ENCODE measurements at regions not wholly inside any gene's neighbourhood (a gene's known extent, or its start where the extent isn't known, plus 50 kb on each side); places are given as distances from the start of the nearest gene placed in this dataset.
"Not testable (repeated sequence)": the region's sequence is repeated elsewhere in the genome, so short reads cannot be mapped to it uniquely, and the experiment has no call there.

GRCh38 chr5:155649666-155650065 lies 636.1 kb downstream of the KIF4B start:
- Mint-ChIP-seq H3K4me3 (no peak overlapping the region), H3K27me3 (no peaks in the 10 kb centered on the region), H3K27ac (no peak overlapping the region), H3K9me3 (no peaks in the 10 kb centered on the region), H3K4me1 (no peaks in the 10 kb centered on the region), H3K36me3 (ENCODE audit: low read depth) (no peaks in the 10 kb centered on the region)
- ATAC-seq (replicated peaks): no peak

GRCh38 chr5:155655569-155655968 lies 642.0 kb downstream of the KIF4B start:
- ATAC-seq (replicated peaks): no peak
- Mint-ChIP-seq H3K27me3 (peaks cover 11% of the 10 kb centered on the region), H3K4me1 (no peaks in the 10 kb centered on the region), H3K36me3 (ENCODE audit: low read depth) (no peaks in the 10 kb centered on the region), H3K4me3 (no peak overlapping the region), H3K27ac (no peak overlapping the region), H3K9me3 (peaks cover 8% of the 10 kb centered on the region)

DNA sequence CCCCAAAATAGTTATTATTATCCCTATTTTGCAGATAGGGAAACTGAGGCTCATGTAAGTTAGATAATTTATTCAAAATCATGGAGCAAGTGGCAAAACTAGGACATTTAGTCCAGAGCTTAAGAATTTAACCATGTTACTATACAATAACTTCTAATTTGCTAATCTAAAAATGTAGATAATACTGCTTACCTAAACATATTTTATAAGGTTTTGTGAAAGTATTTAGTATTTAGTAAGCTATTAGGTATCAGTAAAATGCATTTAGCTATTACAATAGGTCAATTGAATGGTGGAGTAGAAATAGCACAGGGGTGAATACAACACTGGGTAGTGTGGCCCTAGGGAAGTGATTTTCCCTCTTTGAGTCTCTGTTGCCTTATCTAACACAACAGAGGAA lies 648.3 kb downstream of the KIF4B start:
- no peak overlapping the region for H3K4me3 Mint-ChIP-seq
- no peaks in the 10 kb centered on the region for H3K36me3 Mint-ChIP-seq (ENCODE audit: low read depth)
- H3K4me1 Mint-ChIP-seq: no peaks in the 10 kb centered on the region
- no peak overlapping the region for H3K27ac Mint-ChIP-seq
- no peak for ATAC-seq (replicated peaks)
- no peaks in the 10 kb centered on the region for H3K9me3 Mint-ChIP-seq
- H3K27me3 Mint-ChIP-seq: no peaks in the 10 kb centered on the region

DNA sequence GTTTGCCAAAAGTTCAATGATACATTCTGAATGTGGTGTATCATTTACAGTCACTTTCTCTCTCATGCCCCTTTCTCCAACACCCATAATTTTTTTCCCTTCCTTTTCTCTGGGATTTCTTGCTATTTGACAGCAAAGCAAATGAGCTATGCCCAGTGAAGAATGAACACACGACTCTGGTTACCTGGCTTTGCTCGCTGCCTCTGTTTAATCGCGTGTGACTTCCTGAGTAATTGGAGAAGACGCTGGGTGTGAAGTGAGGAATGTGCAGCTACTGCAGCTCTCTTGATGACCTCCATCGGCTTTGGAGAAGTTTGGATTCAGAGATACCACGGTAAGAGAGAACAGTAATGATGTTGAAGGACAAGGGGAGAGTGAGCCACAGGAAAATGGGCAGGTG lies 651.8 kb downstream of the KIF4B start:
- ATAC-seq (replicated peaks): no peak
- H3K27me3 Mint-ChIP-seq: no peaks in the 10 kb centered on the region

DNA sequence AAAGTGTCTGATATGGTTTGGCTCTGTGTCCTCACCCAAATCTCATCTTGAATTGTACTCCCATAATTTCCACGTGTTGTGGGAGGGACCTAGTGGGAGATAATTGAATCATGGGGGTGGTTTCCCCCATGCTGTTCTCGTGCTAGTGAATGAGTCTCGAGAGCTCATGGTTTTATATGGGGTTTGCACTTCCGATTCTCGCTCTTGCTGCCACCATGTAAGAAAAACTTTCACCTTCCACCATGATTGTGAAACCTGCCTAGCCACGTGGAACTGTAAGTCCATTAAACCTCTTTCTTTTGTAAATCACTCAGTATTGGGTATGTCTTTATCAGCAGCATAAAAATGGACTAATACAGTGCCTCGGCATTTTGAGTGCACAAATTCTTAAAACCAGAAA lies 655.0 kb upstream of the SGCD start:
- H3K27ac Mint-ChIP-seq; H3K9me3 Mint-ChIP-seq; H3K36me3 Mint-ChIP-seq (ENCODE audit: low read depth); H3K4me1 Mint-ChIP-seq; H3K4me3 Mint-ChIP-seq; ATAC-seq (replicated peaks); H3K27me3 Mint-ChIP-seq: not testable (repeated sequence)

More for the DNA sequence above, 651.8 kb downstream of the KIF4B start:
- Mint-ChIP-seq H3K9me3 (no peaks in the 10 kb centered on the region), H3K4me3 (no peak overlapping the region), H3K27ac (no peak overlapping the region), H3K36me3 (ENCODE audit: low read depth) (no peaks in the 10 kb centered on the region), H3K4me1 (no peaks in the 10 kb centered on the region)

DNA sequence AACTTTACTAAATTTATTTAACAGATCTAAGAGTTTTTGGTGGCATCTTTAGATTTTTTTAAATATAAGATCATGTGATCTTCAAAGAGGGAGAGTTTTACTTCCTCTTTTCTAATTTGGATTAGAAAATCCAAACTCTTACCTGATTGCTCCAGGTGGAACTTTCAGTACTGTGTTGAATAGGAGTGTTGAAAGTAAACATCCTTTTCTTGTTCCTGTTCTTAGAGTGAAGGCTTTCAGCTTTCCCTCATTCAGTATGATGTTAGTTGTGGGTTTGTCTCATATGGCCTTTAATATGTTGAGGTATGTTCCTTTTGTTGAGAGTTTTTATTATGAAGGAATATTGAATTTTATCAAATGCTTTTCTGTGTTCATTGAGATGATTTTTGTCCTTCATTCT lies 650.0 kb upstream of the SGCD start:
- H3K27ac Mint-ChIP-seq: no peak overlapping the region
- H3K36me3 Mint-ChIP-seq (ENCODE audit: low read depth): no peaks in the 10 kb centered on the region
- no peaks in the 10 kb centered on the region for H3K27me3 Mint-ChIP-seq
- H3K4me3 Mint-ChIP-seq: no peak overlapping the region
- peaks cover 6% of the 10 kb centered on the region for H3K9me3 Mint-ChIP-seq
- ATAC-seq (replicated peaks): no peak
- no peaks in the 10 kb centered on the region for H3K4me1 Mint-ChIP-seq

- ATAC-seq (replicated peaks): no peak
- Mint-ChIP-seq H3K27me3 (peaks cover 6% of the 10 kb centered on the region), H3K27ac (no peak overlapping the region), H3K4me1 (no peaks in the 10 kb centered on the region), H3K36me3 (ENCODE audit: low read depth) (no peaks in the 10 kb centered on the region), H3K4me3 (no peak overlapping the region), H3K9me3 (peaks cover 6% of the 10 kb centered on the region)
These were observed 648.6 kb upstream of the SGCD start for GRCh38 chr5:155678371-155678770.

GRCh38 chr5:155679530-155679929 lies 647.4 kb upstream of the SGCD start:
- Mint-ChIP-seq H3K36me3 (ENCODE audit: low read depth) (no peaks in the 10 kb centered on the region), H3K27ac (no peak overlapping the region), H3K4me1 (no peaks in the 10 kb centered on the region), H3K4me3 (no peak overlapping the region), H3K9me3 (peaks cover 11% of the 10 kb centered on the region), H3K27me3 (peaks cover 9% of the 10 kb centered on the region)
- ATAC-seq (replicated peaks): no peak

DNA sequence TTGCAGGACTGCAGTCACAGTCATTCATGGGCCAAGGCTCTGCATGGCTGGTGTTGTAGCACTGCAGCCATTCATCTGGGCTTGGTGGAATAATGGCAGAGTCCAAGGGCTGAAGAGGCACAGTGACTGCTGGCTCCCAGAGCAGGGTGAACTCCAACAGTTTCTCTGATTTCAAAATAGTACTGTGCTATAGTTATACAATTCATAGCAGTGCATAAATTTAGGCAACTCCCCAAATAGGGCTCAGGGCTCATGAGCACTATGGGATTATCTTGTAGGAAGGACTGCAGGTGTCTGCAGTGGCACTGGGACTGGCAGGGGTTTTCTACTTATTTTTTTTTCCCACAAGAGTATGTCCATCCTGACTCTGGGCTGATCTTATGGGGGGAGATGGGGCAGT lies 642.5 kb upstream of the SGCD start:
- ATAC-seq (replicated peaks): no peak
- no peaks in the 10 kb centered on the region for H3K4me1 Mint-ChIP-seq

DNA sequence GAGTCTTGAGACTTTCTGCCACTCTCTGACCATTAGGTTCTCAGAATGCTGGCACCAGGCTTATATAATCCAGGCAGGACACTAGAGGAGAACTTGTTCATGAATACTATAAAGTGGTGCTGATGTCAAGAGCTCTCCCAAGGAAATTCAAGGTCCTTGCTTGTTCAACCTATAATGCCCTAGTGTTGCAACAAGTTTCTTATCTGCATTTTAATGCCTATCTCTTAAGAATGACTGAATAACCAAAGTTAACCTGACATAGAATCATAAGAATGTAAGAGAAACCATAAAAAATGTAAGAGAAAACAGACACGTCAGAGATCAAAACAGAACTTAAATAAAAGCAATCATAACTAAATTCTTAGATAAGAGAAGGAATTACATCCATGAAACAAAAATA lies 640.8 kb upstream of the SGCD start:
- no peaks in the 10 kb centered on the region for H3K4me1 Mint-ChIP-seq
- H3K27ac Mint-ChIP-seq: no peak overlapping the region
- ATAC-seq (replicated peaks): no peak
- H3K27me3 Mint-ChIP-seq: peaks cover 13% of the 10 kb centered on the region
- H3K9me3 Mint-ChIP-seq: peaks cover 5% of the 10 kb centered on the region
- no peaks in the 10 kb centered on the region for H3K36me3 Mint-ChIP-seq (ENCODE audit: low read depth)
- no peak overlapping the region for H3K4me3 Mint-ChIP-seq

More for the DNA sequence above, 642.5 kb upstream of the SGCD start:
- no peak overlapping the region for H3K27ac Mint-ChIP-seq
- no peak overlapping the region for H3K4me3 Mint-ChIP-seq
- H3K9me3 Mint-ChIP-seq: peaks cover 11% of the 10 kb centered on the region
- no peaks in the 10 kb centered on the region for H3K36me3 Mint-ChIP-seq (ENCODE audit: low read depth)
- H3K27me3 Mint-ChIP-seq: peaks cover 13% of the 10 kb centered on the region

DNA sequence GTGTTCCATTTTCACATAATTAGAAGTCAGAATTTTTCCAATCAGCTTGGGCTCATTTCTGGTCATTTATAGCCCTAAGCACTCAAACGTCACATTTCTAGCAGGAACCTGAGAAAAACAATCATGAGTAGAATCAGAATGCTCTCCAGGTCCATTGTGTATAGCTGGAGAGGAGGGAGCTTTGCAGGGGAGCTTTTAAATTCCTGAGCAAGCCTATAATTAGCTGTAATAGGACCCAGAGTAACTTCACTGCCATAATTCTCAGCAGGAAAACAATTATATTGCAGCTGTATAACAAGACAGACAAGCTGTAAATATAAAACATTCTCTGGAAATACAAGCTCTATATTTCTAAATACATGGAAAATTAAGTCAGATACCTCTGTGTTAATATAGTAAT lies 637.6 kb upstream of the SGCD start:
- no peak overlapping the region for H3K27ac Mint-ChIP-seq
- peaks cover 3% of the 10 kb centered on the region for H3K27me3 Mint-ChIP-seq
- no peaks in the 10 kb centered on the region for H3K36me3 Mint-ChIP-seq (ENCODE audit: low read depth)
- H3K4me1 Mint-ChIP-seq: no peaks in the 10 kb centered on the region
- no peaks in the 10 kb centered on the region for H3K9me3 Mint-ChIP-seq
- no peak overlapping the region for H3K4me3 Mint-ChIP-seq
- no peak for ATAC-seq (replicated peaks)

DNA sequence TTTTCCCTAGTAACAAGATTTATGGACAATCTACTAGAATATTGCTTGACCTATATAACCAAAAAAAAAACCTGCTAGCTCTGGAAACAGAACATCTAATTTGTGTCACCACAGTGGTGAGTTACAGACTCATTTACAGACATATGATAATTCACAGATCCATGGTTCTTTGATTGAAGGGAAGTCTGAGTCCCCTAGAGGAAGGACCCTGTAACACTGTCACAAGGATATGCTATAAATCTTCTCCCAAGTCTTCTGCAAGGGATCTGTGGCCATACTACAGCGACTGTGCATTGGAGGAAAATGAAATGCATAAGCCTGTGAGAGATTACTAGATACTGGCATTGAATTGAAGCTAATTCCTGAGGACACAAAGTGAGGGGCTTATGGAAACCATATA lies 630.6 kb upstream of the SGCD start:
- Mint-ChIP-seq H3K4me1 (no peaks in the 10 kb centered on the region), H3K9me3 (peaks cover 5% of the 10 kb centered on the region), H3K36me3 (ENCODE audit: low read depth) (no peaks in the 10 kb centered on the region), H3K4me3 (no peak overlapping the region), H3K27me3 (no peaks in the 10 kb centered on the region), H3K27ac (no peak overlapping the region)
- no peak for ATAC-seq (replicated peaks)

- no peak for ATAC-seq (replicated peaks)
- H3K27me3 Mint-ChIP-seq: no peaks in the 10 kb centered on the region
- no peak overlapping the region for H3K27ac Mint-ChIP-seq
These were observed 629.7 kb upstream of the SGCD start for GRCh38 chr5:155697236-155697635.

GRCh38 chr5:155699385-155699784 lies 627.6 kb upstream of the SGCD start:
- no peak overlapping the region for H3K27ac Mint-ChIP-seq
- H3K4me3 Mint-ChIP-seq: no peak overlapping the region
- H3K9me3 Mint-ChIP-seq: peaks cover 5% of the 10 kb centered on the region
- H3K36me3 Mint-ChIP-seq (ENCODE audit: low read depth): no peaks in the 10 kb centered on the region
- no peaks in the 10 kb centered on the region for H3K4me1 Mint-ChIP-seq
- no peak for ATAC-seq (replicated peaks)
- H3K27me3 Mint-ChIP-seq: no peaks in the 10 kb centered on the region

More at GRCh38 chr5:155697236-155697635, 629.7 kb upstream of the SGCD start:
- H3K4me1 Mint-ChIP-seq: no peaks in the 10 kb centered on the region
- no peak overlapping the region for H3K4me3 Mint-ChIP-seq
- H3K9me3 Mint-ChIP-seq: peaks cover 5% of the 10 kb centered on the region
- no peaks in the 10 kb centered on the region for H3K36me3 Mint-ChIP-seq (ENCODE audit: low read depth)

DNA sequence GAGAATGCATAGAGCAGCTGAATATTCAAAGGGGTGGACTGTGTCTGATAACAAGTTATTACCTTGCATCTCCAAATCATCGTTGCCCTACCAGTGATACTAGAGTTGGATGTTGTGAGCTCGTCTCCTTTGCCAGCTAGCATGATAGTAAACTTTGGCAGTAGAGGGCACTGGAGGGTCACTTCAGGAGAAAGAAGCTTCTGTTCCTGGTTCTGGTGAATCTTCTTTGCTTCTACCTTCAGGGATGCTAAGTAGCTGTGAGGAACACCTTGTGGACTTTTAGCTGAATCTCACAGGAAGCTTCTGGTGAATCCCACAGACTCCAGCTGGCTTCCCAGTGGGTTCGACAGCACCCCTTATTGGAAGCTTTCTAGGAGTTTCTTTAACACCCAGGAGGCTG lies 626.6 kb upstream of the SGCD start:
- no peak for ATAC-seq (replicated peaks)
- no peaks in the 10 kb centered on the region for H3K36me3 Mint-ChIP-seq (ENCODE audit: low read depth)
- H3K9me3 Mint-ChIP-seq: peaks cover under 1% of the 10 kb centered on the region
- no peaks in the 10 kb centered on the region for H3K27me3 Mint-ChIP-seq
- H3K27ac Mint-ChIP-seq: no peak overlapping the region
- H3K4me3 Mint-ChIP-seq: no peak overlapping the region
- no peaks in the 10 kb centered on the region for H3K4me1 Mint-ChIP-seq

DNA sequence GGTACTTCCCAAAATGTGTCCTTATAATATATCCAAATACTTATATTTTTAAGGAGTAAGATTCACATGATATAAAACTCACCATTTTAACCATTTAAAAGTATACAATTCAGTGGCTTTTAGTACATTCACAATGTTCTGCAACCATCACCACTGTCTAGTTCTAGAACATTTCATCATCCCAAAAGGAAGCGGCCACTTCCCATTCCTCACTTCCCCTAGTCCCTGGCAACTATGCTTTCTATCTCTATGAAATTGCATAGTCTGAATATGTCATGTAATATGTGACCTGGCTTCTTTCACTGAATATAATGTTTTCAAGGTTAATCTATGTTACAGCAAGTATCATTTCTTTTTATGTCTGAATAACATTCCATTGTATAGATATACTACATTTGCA lies 615.1 kb upstream of the SGCD start:
- Mint-ChIP-seq H3K27ac (no peak overlapping the region), H3K4me1 (no peaks in the 10 kb centered on the region), H3K36me3 (ENCODE audit: low read depth) (no peaks in the 10 kb centered on the region), H3K9me3 (no peaks in the 10 kb centered on the region), H3K4me3 (no peak overlapping the region), H3K27me3 (no peaks in the 10 kb centered on the region)
- ATAC-seq (replicated peaks): no peak

Measured in activated T-helper 17 cell treated with anti-CD3 and anti-CD28 coated beads, Interleukin-2, amount 50 U/mL, for 72 hours (primary cell).